ENCODE measurements at regions not wholly inside any gene's neighbourhood (a gene's known extent, or its start where the extent isn't known, plus 50 kb on each side); places are given as distances from the start of the nearest gene placed in this dataset.

- no peaks in the 10 kb centered on the region for H3K36me3 ChIP-seq (replicated peaks; ENCODE audit: insufficient read depth, low read depth)
- peaks cover 25% of the 10 kb centered on the region for H3K4me1 ChIP-seq (ENCODE audit: insufficient read depth)
- H3K4me3 ChIP-seq: no peak overlapping the region
- no peak overlapping the region for H3K27ac ChIP-seq
- peak; percentile 65 for DNase-seq (ENCODE audit: low spot score)
- WGBS (ENCODE audit: low lambda C conversion rate, missing lambda C conversion rate): 18% methylated on average over 5 of the region's 5 CpGs
- H3K27me3 ChIP-seq: no peaks in the 10 kb centered on the region
- TF ChIP-seq EZH2phosphoT487 (IDR thresholded peaks at IDR 0.05; ENCODE audit: low read depth, severe bottlenecking, unreplicated experiment) (no peak), CTCF (IDR thresholded peaks at IDR 0.05; ENCODE audit: poor library complexity) (no peak), EZH2 (IDR thresholded peaks at IDR 0.05; ENCODE audit: borderline replicate concordance) (no peak)
- H2AFZ ChIP-seq: no peak overlapping the region
- no peaks in the 10 kb centered on the region for H3K79me2 ChIP-seq
- H4K20me1 ChIP-seq (ENCODE audit: insufficient read depth, poor library complexity, severe bottlenecking): no peaks in the 10 kb centered on the region
- H3K4me2 ChIP-seq: peak overlapping the region; percentile 1
- H3K9me3 ChIP-seq (ENCODE audit: low read depth): no peaks in the 10 kb centered on the region
- H3K9me2 ChIP-seq (replicated peaks; ENCODE audit: insufficient read depth): no peaks in the 10 kb centered on the region
Measured at GRCh38 chr2:38440655-38441054, 63.6 kb upstream of the ATL2 start.

DNA sequence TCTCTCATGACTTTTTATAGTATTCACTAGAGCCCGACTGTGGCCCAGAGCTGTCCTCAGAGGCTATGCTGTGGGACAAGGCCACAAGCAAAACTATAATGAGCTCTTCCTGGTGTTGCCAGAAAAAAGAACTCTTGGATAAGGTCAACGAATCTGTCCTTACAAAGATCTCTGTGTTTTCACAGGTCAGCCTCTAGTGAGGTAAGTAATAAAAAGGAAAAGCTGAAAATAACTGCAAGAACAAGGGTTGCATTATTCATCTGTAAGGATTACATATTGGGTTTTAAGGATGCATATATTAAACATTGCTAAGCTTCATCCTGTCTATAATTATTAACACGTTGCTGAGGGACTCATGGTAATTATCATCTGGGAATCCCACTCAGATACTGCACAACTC, 62.8 kb upstream of the ATL2 start:
- Histone ChIP-seq H3K4me2 (no peak overlapping the region), H2AFZ (no peak overlapping the region), H3K4me1 (ENCODE audit: insufficient read depth) (peaks cover 25% of the 10 kb centered on the region), H3K9me3 (ENCODE audit: low read depth) (no peaks in the 10 kb centered on the region), H4K20me1 (ENCODE audit: insufficient read depth, poor library complexity, severe bottlenecking) (no peaks in the 10 kb centered on the region), H3K9me2 (replicated peaks; ENCODE audit: insufficient read depth) (no peaks in the 10 kb centered on the region), H3K79me2 (no peaks in the 10 kb centered on the region), H3K27me3 (no peaks in the 10 kb centered on the region), H3K4me3 (no peak overlapping the region), H3K27ac (no peak overlapping the region), H3K36me3 (replicated peaks; ENCODE audit: insufficient read depth, low read depth) (no peaks in the 10 kb centered on the region)
- WGBS (ENCODE audit: low lambda C conversion rate, missing lambda C conversion rate): 79% methylated on average over 3 of the region's 3 CpGs
- DNase-seq (ENCODE audit: low spot score): no peak
- TF ChIP-seq EZH2 (IDR thresholded peaks at IDR 0.05; ENCODE audit: borderline replicate concordance) (no peak), EZH2phosphoT487 (IDR thresholded peaks at IDR 0.05; ENCODE audit: low read depth, severe bottlenecking, unreplicated experiment) (no peak)

DNA sequence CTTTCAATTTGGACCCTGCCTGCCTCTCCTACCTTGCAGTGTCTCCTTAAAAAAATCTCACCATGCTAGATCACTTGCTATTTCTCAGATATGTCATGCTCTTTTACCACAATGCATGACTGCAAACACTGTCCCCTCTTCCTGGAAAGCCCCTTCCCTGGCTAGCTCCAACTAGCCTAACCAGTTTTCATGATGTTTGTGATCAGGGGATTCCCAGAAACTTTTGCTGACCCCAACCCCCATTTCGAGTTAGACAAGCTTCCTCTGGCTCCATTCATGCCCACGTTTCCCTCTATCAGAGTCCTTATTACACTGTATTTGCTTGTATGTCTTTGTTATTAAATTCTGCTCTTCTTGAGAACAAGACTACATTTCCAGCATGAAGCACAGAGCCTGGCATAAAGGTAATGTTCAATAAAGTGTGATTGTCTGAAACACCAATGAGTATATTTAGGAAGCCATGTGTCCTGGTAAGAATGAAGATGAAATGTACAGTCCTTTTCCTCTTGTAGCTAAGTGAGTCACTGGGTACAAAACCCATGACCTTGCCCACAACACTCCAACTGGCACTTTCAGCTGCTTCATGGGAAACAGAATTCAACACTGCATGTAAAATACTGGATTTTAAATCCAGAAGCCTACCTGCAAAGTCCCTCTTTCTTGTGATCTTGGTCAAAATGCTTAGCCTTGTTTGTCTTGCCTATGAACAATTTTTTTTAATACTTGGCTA, 62.0 kb upstream of the ATL2 start:
- Histone ChIP-seq H3K27me3 (no peaks in the 10 kb centered on the region), H3K4me3 (no peak overlapping the region), H3K4me2 (no peak overlapping the region), H2AFZ (no peak overlapping the region), H3K9me3 (ENCODE audit: low read depth) (no peaks in the 10 kb centered on the region), H3K36me3 (replicated peaks; ENCODE audit: insufficient read depth, low read depth) (no peaks in the 10 kb centered on the region), H3K4me1 (ENCODE audit: insufficient read depth) (peaks cover 25% of the 10 kb centered on the region), H3K79me2 (no peaks in the 10 kb centered on the region), H3K27ac (no peak overlapping the region), H3K9me2 (replicated peaks; ENCODE audit: insufficient read depth) (no peaks in the 10 kb centered on the region), H4K20me1 (ENCODE audit: insufficient read depth, poor library complexity, severe bottlenecking) (no peaks in the 10 kb centered on the region)
- TF ChIP-seq EZH2phosphoT487 (IDR thresholded peaks at IDR 0.05; ENCODE audit: low read depth, severe bottlenecking, unreplicated experiment) (no peak), EZH2 (IDR thresholded peaks at IDR 0.05; ENCODE audit: borderline replicate concordance) (no peak), CTCF (IDR thresholded peaks at IDR 0.05; ENCODE audit: poor library complexity) (no peak)
- no peak for DNase-seq (ENCODE audit: low spot score)
- WGBS (ENCODE audit: low lambda C conversion rate, missing lambda C conversion rate): 63% methylated on average over 2 of the region's 2 CpGs

GRCh38 chr2:38438133-38438882, 61.2 kb upstream of the ATL2 start:
- Histone ChIP-seq H3K36me3 (replicated peaks; ENCODE audit: insufficient read depth, low read depth) (no peaks in the 10 kb centered on the region), H4K20me1 (ENCODE audit: insufficient read depth, poor library complexity, severe bottlenecking) (no peaks in the 10 kb centered on the region), H3K4me3 (no peak overlapping the region), H3K9me2 (replicated peaks; ENCODE audit: insufficient read depth) (no peaks in the 10 kb centered on the region), H3K4me1 (ENCODE audit: insufficient read depth) (peaks cover 25% of the 10 kb centered on the region), H3K27me3 (no peaks in the 10 kb centered on the region), H3K9me3 (ENCODE audit: low read depth) (no peaks in the 10 kb centered on the region), H3K27ac (no peak overlapping the region), H3K4me2 (no peak overlapping the region), H2AFZ (no peak overlapping the region), H3K79me2 (no peaks in the 10 kb centered on the region)
- TF ChIP-seq EZH2phosphoT487 (IDR thresholded peaks at IDR 0.05; ENCODE audit: low read depth, severe bottlenecking, unreplicated experiment): no peak
- no peak for TF ChIP-seq CTCF (IDR thresholded peaks at IDR 0.05; ENCODE audit: poor library complexity)
- TF ChIP-seq EZH2 (IDR thresholded peaks at IDR 0.05; ENCODE audit: borderline replicate concordance): no peak
- WGBS (ENCODE audit: low lambda C conversion rate, missing lambda C conversion rate): 58% methylated on average over 2 of the region's 2 CpGs
- DNase-seq (ENCODE audit: low spot score): no peak

Measured in hepatocyte (in vitro differentiated cells).